HG03520 (cell line): ENCODE measurements at regions not wholly inside any gene's neighbourhood (a gene's known extent, or its start where the extent isn't known, plus 50 kb on each side); places are given as distances from the start of the nearest gene placed in this dataset.
"Not testable (repeated sequence)": the region's sequence is repeated elsewhere in the genome, so short reads cannot be mapped to it uniquely, and the experiment has no call there.

ENCODE experiments used
- ATAC-seq: cut with Tn5 transposase; IDR thresholded peaks from one replicate; pipeline ENCODE4 v1.9.1; 2021; ENCODE audit warnings: mild to moderate bottlenecking, moderate library complexity; ENCODE audit not compliant: unreplicated experiment

DNA sequence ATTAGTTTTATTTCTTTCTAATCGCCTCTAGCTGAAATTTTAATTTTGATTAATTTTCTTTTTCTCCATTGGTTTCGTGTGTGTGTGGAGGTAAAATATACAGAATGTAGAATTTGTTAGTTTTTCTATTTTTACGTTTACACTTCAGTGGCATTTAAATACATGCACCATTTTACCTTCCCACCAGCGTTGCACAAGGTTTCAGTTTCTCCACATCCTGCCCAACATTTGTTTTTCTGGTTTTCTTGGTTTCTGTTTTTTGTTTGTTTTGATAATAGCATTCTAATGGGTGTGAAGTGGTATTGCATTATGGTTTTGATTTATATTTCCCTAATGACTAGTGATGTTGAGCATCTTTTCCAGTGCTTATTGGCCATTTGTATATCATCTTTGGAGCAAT, 871.4 kb upstream of the DEFB115 start:
- not testable (repeated sequence) for ATAC-seq

DNA sequence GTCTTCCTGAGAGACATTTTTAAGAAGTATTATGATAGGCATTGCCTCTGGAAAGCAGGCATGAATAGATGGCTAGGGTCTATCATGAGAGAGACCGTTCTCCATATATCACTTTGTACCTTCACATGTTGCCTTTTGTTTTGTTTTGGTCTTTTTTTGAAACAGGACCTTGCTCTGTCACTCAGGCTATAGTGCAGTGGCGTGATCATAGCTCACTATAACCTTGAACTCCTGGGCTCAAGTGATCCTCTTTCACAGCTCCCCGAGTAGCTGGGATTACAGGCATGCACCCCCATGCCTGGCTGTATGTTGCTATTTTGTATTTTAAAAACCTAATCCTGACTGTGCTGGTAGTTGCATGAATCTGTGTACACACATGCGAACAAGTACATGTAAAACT, 869.6 kb upstream of the DEFB115 start:
- ATAC-seq: not testable (repeated sequence)

DNA sequence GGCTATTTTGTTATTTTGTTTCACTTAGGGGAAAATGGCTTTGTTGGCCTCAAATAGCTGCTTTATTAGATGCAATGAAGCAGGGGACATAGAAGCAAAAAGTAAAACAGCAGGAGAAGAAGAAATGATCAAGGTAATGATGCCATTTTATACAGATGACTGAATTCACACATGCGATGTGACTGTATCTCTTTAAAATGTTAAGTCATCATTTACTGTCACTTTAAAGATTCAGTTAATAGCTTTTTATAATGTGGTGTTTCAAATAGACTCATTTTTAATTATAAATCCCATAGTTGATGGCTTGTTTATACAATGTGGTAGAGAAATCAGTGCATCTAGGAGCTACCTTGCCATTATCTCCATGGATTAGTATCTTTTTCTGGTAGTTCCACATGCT, 863.9 kb upstream of the DEFB115 start:
- not testable (repeated sequence) for ATAC-seq

DNA sequence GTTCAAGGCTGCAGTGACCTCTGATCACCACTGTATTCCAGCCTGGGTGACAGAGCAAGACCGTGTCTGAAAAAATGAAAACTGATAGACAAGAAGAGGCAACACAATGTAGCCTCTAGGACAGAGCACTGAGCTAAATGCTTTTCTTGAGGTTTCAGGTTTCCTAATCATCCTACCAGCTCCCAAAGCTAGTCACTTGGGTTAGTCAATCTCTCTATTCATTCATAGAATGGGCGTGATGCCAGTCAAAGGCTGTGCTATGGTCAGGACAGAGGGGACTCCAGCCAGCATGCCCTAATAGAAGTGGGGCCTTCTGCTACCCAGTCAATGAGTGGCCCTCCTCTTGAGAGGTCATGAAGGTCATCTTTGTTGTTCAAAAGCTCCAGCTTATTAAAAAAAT, 860.4 kb upstream of the DEFB115 start:
- ATAC-seq: not testable (repeated sequence)

DNA sequence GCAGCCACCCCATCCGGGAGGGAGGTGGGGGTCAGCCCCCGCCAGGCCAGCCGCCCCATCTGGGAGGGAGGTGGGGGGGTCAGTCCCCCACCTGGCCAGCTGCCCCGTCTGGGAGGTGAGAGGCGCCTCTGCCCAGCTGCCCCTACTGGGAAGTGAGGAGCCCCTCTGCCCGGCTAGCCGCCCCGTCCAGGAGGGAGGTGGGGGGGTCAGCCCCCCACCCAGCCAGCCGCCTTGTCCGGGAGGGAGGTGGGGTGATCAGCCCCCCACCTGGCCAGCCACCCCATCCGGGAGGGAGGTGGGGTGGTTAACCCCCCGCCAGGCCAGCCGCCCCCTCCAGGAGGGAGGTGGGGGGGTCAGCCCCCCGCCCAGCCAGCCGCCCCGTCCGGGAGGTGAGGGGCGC, 852.4 kb upstream of the DEFB115 start:
- ATAC-seq: not testable (repeated sequence)

- not testable (repeated sequence) for ATAC-seq
Measured at GRCh38 chr20:30405585-30405984, 851.9 kb upstream of the DEFB115 start.

DNA sequence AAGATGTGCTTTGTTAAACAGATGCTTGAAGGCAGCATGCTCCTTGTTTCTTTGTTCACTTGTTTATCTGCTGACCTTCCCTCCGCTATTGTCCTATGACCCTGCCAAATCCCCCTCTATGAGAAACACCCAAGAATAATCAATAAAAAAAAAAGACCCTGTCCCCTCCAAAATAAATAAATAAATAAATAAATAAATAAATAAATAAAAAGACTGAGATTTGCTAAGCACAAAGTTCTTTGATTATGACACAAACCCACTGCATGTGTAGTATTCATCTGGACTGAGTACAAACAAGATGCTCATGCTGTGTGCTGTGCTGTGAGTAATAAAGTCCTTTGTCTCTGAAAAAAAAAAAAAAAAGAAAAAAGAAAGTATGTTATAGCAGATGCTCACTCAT, 851.1 kb upstream of the DEFB115 start:
- not testable (repeated sequence) for ATAC-seq

DNA sequence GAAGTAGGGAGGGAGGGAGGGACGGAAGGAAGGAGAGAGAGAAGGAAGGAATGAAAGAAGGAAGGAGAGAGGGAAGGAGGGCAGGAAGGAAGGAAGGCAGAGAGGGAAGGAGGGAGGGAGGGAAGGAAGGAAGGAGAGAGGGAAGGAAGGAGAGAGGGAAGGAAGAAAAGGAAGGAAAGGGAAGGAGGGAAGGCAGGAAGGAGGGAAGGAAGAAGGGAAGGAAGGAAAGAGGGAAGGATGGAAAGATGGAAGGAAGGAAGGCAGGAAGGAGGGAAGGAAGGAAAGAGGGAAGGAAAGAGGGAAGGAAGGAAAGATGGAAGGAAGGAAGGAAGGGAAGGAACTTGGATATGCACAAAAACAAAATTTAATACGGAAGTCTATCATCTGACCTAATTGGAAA, 844.5 kb upstream of the DEFB115 start:
- no peak for ATAC-seq

- not testable (repeated sequence) for ATAC-seq
Measured at GRCh38 chr20:30417387-30417786, 840.1 kb upstream of the DEFB115 start.

- ATAC-seq: not testable (repeated sequence)
Measured at GRCh38 chr20:30418378-30418777, 839.1 kb upstream of the DEFB115 start.

- no peak for ATAC-seq
Measured at GRCh38 chr20:30419466-30419865, 838.0 kb upstream of the DEFB115 start.

DNA sequence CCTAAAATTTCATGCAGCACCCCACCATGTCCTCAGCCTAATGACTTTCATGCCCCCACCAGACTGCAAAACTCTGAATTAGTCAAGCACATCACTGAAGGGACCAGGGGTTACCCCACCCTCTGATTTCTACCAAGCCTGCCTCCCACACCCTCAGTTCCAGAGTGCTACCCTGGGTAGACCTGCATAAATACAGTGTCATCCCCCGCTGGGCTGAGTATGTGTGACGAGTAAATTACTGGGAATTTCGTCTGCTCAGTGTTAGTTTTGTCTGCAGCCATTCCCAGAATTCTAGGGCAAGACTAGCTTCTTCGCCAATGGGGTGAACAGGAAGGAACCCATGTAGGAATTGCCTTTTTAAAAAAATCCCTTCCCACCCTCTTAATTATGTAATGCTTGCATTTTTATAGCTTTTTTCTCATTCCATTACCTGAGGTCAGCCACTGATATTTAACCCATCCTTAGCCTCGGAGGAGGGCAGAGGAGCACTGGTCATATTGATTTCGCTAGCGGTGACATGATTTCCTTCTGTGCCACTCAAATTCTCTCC, 837.5 kb upstream of the DEFB115 start:
- ATAC-seq: not testable (repeated sequence)
